HG02678 (cell line): ENCODE measurements at regions not wholly inside any gene's neighbourhood (a gene's known extent, or its start where the extent isn't known, plus 50 kb on each side); places are given as distances from the start of the nearest gene placed in this dataset.
"Not testable (repeated sequence)": the region's sequence is repeated elsewhere in the genome, so short reads cannot be mapped to it uniquely, and the experiment has no call there.

Source experiments
- ATAC-seq: cut with Tn5 transposase; IDR thresholded peaks from one replicate; pipeline ENCODE4 v1.9.1; 2021; ENCODE audit warnings: mild to moderate bottlenecking, moderate library complexity; ENCODE audit not compliant: unreplicated experiment

DNA sequence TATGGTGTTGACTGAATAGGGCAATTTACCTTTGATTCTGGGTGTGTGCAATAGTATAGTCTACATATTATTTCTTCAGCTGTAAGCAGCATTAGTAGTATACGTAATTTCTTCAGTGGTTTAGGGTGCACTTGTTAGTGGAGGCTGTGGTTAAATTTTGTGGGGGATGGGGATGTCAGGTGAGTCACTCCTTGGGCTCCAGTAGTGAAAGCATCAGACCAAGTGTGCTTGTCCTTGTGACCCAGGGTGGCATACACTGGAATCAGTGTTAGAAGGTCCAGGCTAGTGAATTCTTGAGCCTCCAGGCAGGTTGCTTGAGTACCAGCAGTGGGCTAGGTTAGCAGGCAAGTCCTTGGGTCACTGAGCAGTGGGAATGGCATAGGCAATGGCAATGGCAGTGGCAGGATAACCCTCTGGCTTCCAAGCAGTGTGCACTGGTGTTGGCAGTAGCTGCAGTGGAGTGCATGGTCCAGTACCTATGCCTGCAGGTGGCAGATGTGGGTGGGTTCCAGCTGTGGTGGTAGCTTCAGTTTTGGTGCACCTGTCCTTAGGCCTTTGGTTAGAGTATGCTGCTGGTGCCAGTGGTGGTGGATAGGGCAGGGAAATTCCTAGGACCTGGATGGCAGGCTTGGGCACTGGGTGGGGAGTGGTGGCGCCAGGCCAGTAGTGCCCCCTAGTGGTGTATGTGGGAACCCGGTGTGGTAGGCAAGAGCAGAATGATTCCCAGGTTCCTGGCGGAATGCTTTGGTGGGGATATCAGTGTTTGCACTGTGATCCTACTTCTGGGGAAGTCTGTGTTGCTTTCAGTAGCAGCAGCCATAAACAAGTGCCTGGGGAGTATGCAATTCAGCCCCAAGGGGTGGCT lies 531.0 kb downstream of the SMARCA1 start:
- no peak for ATAC-seq

DNA sequence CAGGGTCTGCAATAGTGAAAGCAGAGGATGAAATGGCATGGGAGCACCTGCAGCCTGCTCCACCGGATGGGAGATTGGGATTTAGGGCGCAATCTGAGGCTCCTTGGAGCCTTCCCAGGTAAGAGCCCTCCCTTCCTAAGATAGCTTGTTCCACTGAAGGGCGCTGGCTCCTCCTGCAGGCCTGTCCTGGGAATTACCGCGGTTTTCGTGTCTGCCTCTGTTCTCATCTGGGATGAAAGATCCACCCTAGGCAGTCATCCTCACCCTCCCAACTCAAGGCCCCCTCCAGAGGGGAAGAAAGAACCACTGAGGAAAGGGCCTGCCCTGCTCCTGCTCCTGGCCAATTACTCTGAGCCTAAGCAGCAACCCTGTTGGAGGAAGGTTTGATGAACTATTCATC lies 547.5 kb downstream of the SMARCA1 start:
- no peak for ATAC-seq

DNA sequence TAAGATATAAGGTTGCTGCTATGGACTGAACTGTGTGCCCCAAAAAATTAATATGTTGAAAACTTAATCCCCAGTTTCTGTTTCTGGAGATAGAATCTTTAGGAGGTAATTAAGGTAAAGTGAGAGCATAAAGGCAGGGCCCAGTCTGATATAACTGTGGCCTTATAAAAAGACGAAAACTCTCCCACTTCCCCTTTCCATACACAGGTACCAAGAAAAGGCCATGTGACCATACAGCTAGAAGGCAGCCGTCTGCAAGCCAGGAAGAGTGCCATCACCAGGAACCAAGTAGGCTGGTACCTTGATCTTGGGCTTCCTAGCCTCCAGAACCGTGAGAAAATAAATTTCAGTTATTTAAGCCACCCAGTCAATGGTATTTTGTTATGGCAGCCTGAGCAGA lies 550.3 kb downstream of the SMARCA1 start:
- no peak for ATAC-seq

GRCh38 chrX:128961290-128961689 lies 562.0 kb downstream of the SMARCA1 start:
- ATAC-seq = no peak

GRCh38 chrX:128954697-128955096 lies 568.6 kb downstream of the SMARCA1 start:
- not testable (repeated sequence) for ATAC-seq

GRCh38 chrX:128931071-128931470 lies 592.2 kb downstream of the SMARCA1 start:
- ATAC-seq = no peak

GRCh38 chrX:128929271-128930057 lies 593.8 kb downstream of the SMARCA1 start:
- no peak for ATAC-seq

DNA sequence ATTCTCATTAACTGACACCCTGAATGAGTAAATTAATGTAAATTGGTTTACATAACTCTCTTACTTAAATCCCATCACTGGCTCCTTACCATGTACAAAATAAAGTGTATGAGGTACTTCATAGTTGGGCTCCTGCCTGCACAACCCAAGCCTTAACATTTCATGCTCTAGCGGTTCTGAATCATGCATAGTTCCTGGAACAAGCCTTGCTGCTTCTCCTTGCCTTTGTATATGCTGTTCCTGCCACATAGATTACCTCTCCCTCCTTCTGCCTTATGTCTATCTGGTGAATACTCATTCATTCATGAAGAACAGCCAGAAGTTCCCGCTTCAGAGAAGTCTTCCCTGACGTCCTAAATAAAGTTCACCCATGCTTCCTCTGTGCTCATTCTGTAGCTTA lies 594.7 kb downstream of the SMARCA1 start:
- ATAC-seq = no peak

- no peak for ATAC-seq
These were observed 595.9 kb downstream of the SMARCA1 start for GRCh38 chrX:128927363-128927762.

DNA sequence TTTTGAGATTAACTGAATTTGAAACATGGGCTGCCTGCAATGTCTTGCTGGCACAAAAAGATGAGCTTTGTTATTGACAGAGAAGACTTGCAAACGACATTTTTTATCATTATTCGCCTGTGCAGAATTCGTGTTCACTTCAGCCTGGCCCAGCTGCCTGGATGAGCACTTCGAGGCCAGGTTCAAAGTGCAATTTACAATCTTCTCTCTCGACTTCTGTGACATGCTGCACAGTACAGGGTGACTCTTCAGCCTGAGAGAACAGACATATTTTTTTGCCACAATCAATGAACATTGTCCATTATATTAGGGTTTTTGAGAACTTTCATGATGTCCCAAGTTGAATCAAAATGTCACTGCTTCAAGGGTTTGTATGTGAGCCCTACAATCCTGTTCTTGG lies 616.5 kb downstream of the SMARCA1 start:
- ATAC-seq = no peak

DNA sequence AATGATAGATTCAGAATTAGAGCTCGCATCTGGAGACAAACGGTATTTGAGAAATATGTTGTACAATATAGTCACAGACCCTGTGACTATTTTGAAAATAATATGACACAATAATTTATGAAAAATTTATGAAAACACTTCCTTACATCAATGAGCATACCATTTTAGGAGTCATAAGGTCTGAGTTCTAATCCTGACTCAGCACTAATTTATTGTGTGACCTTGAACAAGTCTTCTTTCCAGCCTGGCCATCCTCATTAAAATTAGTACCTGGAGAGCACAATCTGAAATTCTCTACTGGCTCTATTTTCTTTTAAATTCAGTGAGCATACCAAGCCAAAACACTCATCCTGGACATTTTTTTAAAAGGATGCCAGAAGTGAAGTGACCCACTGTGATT lies 622.3 kb downstream of the SMARCA1 start:
- ATAC-seq = no peak

DNA sequence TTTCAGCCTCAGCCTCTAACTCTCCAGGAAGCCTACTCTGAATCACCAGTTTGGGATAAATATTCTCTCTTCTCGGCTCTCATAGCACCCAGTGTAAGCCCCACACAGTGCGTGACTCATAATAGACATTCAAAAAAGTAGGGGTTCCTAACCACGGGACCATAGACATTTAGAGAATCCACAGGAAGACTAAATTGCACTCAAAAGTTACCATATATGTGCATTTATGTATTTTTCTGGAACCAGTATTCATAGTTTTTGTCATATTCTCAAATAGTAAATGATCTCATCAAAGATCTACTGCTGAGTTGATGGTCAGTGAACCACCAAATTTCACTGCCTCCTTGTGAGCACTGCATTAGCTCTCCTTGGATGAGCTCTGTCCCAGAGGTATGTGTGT lies 625.7 kb downstream of the SMARCA1 start:
- ATAC-seq = no peak

DNA sequence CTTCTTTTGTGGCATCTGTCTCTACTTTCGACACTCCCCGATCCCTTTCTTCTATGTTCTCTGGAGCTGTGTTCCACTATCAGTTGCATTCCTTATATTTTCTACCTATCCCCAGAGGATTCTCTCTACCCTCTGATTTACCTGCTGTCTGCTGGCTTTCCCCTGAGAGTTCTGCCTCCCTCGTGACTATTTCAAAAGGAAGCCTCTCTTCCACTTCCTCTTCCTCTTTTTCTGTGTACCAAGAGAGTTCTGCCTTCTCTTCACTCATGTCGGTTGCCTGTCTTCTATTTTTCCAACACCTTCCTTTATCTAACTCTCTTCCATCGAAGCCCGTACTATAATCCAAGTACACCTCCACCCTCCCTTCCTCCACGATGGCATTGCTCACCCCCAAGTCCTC lies 631.7 kb downstream of the SMARCA1 start:
- no peak for ATAC-seq

- ATAC-seq = no peak
These were observed 638.9 kb downstream of the SMARCA1 start for GRCh38 chrX:128884430-128884829.

GRCh38 chrX:128883650-128884049 lies 639.6 kb downstream of the SMARCA1 start:
- ATAC-seq = no peak

GRCh38 chrX:128870361-128870760 lies 652.9 kb downstream of the SMARCA1 start:
- no peak for ATAC-seq

GRCh38 chrX:128862557-128862956 lies 660.7 kb downstream of the SMARCA1 start:
- no peak for ATAC-seq

DNA sequence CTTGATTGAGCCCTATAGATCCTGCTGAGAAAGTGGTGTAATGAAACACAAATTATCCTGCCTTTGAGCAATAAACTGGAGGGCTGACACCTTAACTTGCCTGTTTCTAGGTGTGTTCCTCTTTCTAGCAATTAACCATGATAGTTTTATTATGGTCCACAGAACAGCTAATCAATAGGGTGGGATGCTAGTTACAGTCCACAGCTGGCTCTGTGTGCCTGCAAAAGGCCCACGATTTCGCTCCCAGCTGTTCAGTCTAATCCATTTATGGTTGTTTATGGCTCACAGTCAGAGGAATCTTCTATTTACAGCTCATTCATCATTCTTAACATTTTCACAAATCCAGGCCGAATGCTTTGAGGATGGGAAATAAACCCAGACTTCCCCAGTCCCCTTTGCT lies 674.9 kb downstream of the SMARCA1 start:
- ATAC-seq = no peak

DNA sequence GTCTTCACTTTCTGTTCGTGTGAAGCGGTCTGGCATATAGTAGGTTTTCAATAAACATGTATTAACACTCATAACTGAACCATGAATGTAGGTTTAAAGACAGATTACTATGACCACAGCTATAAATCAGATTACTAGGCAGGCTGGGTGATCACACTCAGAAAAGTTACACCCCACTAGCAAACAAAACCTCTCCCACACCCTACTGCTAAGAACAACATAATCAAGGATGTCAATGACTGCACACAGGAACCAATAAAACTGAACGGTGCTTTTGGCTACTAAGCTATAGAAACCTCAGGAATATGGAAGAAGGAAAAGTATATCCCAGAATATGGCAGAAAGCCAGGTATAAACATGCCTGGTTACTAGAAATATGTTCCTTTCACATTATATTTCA lies 676.9 kb downstream of the SMARCA1 start:
- ATAC-seq = no peak

GRCh38 chrX:128818690-128819089 lies 704.6 kb downstream of the SMARCA1 start:
- no peak for ATAC-seq

DNA sequence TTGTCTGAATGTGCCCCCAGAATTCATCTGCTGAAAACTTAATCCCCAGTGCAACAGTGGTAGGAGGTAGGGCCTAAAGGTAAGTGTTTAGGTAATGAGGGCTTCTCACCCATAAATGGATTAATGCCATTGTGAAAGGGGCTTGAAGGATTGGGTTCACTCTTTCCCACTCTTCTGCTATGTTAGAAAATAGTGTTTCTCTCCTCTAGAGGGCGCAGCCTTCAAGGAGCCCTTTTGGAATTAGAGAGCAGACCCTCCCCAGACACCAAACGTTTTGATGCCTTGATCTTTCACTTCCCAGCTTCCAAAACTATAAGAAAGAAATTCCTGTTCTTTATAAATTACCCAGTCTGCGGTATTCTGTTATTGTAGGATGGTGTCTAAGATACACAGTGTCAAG lies 706.4 kb downstream of the SMARCA1 start:
- no peak for ATAC-seq

DNA sequence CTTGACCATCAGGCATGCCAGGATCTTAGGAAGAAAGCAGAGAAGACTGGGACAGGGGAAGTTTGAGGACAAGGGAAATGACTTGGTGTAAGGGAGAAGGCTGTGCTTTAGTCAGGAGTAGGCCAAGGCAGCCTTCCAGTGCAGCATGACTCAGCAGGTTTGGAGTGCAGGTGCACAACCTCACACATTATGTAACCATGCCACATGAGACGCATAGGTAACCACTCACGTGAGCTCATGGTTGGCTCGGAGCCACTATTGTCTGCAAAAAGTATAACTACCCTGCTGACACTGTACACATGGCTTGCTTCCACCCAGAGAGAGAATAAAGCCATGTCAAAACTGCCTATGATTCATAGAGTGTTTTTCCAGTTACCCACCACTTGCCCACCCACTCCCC lies 715.9 kb downstream of the SMARCA1 start:
- no peak for ATAC-seq
